Activated CD4-positive, alpha-beta T cell treated with anti-CD3 and anti-CD28 coated beads for 1 hour (primary cell): ENCODE measurements at regions not wholly inside any gene's neighbourhood (a gene's known extent, or its start where the extent isn't known, plus 50 kb on each side); places are given as distances from the start of the nearest gene placed in this dataset.

Experiments used
- DNase-seq: peaks from one replicate; pipeline ENCODE4 v3.0.0-alpha.2; 2020

DNA sequence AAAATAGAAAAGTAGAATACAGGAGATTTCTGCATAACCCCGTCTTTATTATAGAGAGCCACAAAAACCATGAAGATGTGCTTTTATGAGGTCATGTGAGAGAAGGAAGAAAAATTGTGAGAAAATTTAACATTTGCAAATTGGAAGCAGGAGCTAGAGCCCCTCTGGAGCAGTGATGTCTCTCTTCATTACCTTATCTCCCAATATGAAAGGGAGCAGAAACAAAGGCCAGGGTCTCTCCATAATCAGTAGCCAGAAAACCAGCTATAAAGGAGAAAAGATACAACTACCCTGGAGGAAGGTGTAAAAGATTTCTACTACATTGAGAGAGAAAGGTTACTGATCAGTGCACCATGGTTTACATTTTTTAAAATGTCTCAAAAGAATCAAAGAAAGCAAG lies 53.2 kb upstream of the ITGA1 start:
- no peak for DNase-seq

- DNase-seq, result no peak
Observed at GRCh38 chr5:52735139-52735538, 52.6 kb upstream of the ITGA1 start.
